ENCODE measurements at regions not wholly inside any gene's neighbourhood (a gene's known extent, or its start where the extent isn't known, plus 50 kb on each side); places are given as distances from the start of the nearest gene placed in this dataset.

DNA sequence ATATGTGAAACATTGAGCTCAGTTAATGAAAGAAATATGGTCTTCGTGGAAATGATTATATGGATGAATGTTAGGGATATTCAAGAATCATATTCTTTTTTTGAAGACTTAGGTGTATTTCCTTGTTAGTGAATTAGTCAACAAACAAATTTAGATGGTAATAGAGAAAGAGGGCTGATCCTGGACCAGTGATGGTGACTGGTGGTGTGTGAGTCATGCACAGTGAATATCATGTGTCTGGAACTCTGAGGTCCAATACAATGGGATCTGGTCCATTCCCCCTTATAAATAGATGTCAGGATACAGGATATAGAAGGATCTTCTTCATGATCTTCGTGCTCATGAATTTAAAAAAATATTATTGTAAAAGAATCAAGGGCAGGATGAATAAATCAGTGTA is 64.4 kb upstream of the RTL1 start:
- no peak for TF ChIP-seq GABPA (IDR thresholded peaks at IDR 0.05; ENCODE audit: low read depth, low read length)
- no peak for TF ChIP-seq GABPA (CRISPR knock-in tag; IDR thresholded peaks at IDR 0.05; ENCODE audit: low read depth)
- TF ChIP-seq PHF8 (CRISPR knock-in tag; IDR thresholded peaks at IDR 0.05) = no peak
- TF ChIP-seq, protein P1, sequence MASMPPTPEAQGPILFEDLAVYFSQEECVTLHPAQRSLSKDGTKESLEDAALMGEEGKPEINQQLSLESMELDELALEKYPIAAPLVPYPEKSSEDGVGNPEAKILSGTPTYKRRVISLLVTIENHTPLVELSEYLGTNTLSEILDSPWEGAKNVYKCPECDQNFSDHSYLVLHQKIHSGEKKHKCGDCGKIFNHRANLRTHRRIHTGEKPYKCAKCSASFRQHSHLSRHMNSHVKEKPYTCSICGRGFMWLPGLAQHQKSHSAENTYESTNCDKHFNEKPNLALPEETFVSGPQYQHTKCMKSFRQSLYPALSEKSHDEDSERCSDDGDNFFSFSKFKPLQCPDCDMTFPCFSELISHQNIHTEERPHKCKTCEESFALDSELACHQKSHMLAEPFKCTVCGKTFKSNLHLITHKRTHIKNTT (CRISPR knock-in tag; IDR thresholded peaks at IDR 0.05) = no peak
- TF ChIP-seq ZSCAN29 (CRISPR knock-in tag; conservative IDR thresholded peaks at IDR 0.05) = no peak
- TF ChIP-seq, protein P2, sequence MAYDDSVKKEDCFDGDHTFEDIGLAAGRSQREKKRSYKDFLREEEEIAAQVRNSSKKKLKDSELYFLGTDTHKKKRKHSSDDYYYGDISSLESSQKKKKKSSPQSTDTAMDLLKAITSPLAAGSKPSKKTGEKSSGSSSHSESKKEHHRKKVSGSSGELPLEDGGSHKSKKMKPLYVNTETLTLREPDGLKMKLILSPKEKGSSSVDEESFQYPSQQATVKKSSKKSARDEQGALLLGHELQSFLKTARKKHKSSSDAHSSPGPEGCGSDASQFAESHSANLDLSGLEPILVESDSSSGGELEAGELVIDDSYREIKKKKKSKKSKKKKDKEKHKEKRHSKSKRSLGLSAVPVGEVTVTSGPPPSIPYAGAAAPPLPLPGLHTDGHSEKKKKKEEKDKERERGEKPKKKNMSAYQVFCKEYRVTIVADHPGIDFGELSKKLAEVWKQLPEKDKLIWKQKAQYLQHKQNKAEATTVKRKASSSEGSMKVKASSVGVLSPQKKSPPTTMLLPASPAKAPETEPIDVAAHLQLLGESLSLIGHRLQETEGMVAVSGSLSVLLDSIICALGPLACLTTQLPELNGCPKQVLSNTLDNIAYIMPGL (CRISPR knock-in tag; IDR thresholded peaks at IDR 0.05; ENCODE audit: borderline replicate concordance in 1 of 2, low read depth in 1 of 2) = no peak
- TF ChIP-seq, protein P3, sequence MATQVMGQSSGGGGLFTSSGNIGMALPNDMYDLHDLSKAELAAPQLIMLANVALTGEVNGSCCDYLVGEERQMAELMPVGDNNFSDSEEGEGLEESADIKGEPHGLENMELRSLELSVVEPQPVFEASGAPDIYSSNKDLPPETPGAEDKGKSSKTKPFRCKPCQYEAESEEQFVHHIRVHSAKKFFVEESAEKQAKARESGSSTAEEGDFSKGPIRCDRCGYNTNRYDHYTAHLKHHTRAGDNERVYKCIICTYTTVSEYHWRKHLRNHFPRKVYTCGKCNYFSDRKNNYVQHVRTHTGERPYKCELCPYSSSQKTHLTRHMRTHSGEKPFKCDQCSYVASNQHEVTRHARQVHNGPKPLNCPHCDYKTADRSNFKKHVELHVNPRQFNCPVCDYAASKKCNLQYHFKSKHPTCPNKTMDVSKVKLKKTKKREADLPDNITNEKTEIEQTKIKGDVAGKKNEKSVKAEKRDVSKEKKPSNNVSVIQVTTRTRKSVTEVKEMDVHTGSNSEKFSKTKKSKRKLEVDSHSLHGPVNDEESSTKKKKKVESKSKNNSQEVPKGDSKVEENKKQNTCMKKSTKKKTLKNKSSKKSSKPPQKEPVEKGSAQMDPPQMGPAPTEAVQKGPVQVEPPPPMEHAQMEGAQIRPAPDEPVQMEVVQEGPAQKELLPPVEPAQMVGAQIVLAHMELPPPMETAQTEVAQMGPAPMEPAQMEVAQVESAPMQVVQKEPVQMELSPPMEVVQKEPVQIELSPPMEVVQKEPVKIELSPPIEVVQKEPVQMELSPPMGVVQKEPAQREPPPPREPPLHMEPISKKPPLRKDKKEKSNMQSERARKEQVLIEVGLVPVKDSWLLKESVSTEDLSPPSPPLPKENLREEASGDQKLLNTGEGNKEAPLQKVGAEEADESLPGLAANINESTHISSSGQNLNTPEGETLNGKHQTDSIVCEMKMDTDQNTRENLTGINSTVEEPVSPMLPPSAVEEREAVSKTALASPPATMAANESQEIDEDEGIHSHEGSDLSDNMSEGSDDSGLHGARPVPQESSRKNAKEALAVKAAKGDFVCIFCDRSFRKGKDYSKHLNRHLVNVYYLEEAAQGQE (IDR thresholded peaks at IDR 0.05; ENCODE audit: borderline replicate concordance in 1 of 2, low read depth in 1 of 2, low read length in 2 of 2) = no peak
- no peak for TF ChIP-seq CENPT (CRISPR knock-in tag; IDR thresholded peaks at IDR 0.05; ENCODE audit: low read depth)
